HG03558 (cell line): ENCODE measurements at regions not wholly inside any gene's neighbourhood (a gene's known extent, or its start where the extent isn't known, plus 50 kb on each side); places are given as distances from the start of the nearest gene placed in this dataset.
"Not testable (repeated sequence)": the region's sequence is repeated elsewhere in the genome, so short reads cannot be mapped to it uniquely, and the experiment has no call there.

Source experiments
- ATAC-seq: cut with Tn5 transposase; IDR thresholded peaks from one replicate; pipeline ENCODE4 v1.9.1; 2021; ENCODE audit warnings: moderate number of reproducible peaks; ENCODE audit not compliant: unreplicated experiment; ENCODE audit errors: extremely low read depth

DNA sequence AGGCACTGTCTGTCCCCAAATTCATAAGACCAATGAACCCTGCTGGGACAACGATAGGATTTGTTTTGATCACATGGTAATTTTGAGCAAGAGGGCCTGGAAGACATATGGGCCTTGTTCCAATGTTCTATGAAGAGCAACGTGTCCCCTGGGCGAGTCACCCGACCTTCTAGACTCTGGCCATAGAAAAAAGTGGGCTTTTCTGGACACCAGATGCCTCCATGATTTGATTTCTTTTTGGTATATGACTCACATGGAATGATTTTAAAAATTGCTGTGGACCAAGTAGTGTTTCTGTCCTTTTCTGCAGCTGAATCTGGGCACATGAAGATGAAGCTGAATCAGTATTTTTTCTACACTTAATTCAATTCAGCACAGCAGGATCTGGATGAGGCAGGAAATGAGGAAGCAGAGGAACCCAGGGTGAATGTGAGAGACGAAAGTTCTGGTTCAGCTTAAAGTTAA lies 104.9 kb downstream of the CDC42EP3 start:
- ATAC-seq: no peak

DNA sequence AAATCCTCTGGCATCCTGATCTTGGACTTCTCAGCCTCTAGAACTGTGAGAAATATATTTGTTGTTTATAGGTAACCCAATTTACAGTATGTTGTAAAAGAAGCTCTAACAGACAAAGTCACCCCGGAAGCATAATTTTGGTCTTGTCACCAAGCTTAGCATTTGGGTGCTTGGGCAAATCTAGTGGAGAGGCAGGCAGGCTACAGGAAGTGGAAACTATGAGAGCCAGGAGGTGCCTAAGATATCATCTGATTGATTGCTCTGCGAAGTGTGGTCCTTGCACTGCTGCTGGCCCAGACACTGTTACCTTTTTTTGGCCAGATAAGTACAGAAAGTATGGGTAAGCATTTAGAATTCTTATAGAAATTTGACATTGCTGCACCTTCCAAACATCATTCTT lies 102.9 kb downstream of the CDC42EP3 start:
- no peak for ATAC-seq

DNA sequence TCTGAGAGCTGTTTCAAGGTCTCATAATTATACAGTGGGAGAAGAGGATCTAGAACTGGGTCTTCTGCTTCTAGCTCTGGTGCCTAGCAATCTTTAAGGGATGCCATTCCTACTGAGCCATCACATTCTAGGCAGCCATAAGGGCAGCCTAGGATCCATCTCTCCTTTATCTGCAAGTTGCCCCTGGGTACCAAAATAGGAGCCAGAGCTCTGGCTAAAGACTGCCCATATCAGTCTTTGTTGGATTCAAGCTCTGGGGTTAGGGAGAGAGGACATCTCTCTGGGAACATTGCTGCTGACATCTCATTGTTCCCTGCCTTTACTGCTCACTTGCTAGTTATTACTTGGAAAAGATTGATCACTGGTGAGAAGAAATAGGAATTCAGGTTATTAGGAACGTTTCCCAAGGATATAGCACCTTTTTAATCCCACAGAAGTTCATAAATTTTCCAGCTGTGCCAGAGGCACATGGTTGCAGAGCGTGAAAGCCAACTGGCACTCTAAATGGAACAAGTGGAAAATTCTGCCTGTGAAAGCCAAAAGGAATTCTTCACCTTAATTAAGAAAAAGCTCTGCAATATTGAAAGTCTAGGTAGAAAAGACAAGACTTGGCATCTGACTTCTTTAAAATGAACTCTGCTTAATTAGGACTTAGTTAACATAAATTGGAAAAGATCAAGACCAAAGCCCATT lies 102.2 kb downstream of the CDC42EP3 start:
- no peak for ATAC-seq

DNA sequence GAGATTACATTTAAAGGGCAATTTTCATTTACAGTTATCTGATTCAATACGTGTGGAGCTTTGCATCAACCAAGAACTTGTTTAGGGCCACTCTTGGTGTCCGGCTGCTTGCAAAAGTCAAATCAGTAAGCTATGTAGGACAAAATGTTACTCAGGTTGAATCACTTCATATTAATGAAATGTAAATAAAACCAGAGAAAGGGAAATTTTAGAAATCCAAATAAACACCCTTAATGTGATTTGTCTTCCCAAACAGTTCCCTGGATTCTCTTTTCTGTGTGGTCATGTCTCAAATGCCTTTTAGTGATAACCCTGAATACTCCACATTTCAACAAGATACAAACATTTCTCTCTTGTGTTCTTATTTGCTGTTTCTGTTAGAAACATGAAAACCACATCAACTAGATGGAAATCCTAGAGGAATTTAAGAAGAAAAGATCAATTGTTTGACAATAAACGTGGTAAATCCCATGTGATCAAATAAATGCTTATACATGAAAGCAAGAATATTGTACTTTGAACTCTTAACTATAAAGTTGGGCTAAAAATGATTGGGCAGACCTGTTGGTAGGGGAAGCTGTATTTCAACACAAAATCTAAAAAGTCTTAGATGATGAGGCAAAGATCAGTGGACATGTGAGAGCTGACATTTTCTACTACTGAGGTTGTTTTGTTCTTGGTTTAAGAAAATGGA lies 101.3 kb downstream of the CDC42EP3 start:
- no peak for ATAC-seq

DNA sequence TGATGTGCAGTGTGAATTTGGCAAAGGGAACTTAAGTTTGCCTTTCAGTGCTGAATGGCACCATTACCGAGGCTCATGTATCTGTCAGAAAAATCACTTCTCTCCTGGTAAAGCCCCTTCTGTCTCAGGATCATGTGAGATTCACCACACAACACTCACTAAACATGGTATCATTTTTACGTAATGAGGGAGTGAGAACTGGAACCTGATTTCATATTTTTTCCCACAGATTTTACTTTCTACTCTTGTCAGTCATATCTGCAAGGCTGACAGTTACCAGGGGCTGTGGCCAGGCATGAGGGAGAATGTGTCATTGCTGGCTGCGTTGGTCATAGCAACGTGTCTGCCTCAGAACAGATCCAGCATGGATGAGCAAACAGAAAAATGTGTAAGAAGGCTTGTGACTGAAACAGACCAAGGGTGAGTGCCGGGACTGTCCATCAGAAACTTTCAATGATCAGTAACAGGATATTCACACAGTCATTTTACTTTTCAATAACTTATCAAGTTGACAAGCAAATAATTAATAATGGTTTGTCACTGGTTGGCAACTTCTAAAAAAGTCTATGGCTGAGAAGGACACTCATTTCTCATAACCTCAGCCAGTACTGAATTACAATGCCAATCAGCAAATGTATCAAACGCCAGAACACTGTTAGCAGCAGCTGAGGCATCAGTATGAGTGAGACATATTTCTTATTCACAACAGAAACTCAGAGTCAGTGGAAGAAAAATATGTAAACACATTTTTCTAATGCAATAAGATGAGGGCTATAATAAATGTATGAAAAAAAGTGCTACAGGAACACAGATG lies 100.5 kb downstream of the CDC42EP3 start:
- peak; percentile 78 for ATAC-seq

DNA sequence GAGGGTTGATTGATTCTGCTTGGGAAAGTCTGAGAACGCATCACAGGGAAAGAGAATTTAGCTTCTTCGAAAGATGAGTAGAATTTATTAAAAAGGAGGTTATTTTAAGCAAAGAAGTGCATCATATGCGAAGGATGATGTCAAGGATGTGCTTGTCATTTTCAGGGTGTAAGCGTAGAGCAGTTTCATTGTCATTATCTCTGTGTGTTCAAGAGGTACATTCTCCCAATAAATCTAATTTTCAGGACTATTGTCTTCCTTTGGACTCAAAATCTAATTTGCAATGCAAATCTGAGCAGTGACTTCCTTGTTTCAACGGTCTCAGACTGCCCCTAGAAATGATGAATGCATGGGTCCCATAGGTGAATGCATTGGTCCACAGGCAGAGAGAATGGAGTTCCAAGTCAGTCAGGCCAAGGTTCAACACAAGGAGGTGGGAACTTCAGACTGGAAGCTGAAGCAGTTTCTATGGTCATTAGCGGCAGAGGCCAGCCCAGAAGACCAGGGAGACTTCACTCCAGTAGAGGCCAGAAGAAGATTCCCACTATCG lies 99.8 kb downstream of the CDC42EP3 start:
- ATAC-seq: no peak

DNA sequence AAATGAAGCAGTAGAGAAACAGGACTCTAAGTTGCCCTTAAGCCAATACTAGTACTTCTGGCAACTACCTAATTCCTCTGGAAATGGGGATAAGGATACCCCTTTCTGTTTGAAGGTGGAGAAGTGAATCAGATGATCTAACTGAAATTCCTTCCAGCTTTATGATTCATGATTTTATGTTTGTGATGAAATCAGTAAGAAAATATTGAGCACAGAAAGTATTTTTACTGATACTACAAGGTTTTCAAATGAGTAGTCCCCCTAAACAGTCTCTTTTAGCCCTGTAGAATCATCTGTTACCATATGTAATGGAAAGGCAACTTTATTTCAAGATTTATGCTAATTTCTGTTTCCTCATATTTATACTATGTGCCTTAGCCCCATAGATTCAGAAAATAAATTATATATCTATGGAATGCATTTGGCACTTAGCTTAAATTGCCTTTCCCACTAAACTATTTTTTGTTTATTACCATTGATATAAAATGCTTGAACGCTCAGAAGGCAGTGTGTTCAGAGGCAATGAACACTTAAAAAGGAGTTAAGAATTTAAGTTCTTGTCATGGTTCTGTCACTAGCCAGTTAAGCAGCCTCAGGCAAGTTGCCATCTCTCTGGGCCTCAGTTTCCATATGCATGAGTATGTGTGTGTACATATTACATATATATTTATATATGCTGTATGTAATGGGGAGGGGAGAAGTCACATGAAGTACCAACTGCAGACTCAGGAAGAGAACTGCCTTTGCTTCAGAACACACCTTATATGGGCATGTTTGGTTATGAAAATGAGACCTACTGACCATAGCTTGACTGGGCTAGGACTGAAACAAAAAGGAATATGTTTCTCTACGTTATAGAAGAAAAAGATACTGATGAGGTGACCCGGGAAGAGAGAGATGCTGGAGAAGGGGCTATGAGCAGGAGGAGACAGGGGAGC lies 97.7 kb downstream of the CDC42EP3 start:
- ATAC-seq: peak; percentile 34

DNA sequence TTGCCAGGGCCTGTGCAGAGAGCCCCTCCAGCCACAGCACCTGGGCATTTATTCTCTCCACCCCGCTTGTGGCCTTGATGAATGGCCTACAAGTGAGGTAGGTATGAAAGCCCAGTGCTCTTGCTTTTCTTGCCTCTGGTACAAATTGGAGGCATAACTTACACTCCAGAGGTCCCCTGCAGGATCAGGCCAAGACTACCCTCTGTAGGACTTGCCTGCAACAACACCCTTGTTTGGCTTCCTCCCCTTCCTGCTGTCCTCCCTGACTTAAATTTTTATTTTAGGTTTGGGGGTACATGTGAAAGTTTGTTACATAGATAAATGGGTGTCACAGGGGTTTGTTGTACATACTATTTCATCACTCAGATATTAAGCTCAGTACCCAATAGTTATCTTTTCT lies 95.7 kb downstream of the CDC42EP3 start:
- ATAC-seq: no peak

DNA sequence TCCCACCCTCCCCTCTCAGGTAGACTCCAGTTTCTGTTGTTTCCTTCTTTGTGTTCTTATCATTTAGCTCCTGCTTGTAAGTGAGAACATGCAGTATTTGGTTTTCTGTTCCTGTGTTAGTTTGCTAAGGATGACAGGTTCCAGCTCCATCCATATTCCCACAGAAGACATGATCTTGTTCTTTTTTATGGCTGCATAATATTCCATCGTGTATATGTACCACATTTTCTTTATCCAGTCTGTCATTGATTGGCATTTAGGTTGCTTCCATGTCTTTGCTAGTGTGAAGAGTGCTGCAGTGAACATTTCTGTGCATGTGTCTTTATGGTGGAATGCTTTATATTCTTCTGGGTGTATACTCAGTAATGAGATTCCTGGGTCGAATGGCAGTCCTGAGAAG lies 95.2 kb downstream of the CDC42EP3 start:
- ATAC-seq: not testable (repeated sequence)

DNA sequence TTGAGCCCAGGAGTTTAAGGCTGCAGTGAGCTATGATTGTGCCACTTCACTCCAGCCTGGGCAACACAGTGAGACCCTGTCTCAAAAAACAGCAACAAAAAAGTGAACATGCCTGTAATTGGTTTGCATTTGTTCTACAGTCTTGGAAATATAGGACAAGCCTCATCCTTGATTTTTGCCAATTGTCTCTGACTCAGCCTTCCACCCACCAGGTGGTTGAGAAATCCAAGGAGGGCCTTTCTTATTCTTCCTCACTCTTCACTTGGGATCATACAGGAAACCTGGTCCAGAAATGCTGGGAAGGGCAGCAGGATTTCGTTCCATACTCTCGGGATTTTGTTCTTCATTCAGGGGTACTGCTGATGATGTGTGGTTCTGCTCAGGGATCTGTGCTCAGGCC lies 94.6 kb downstream of the CDC42EP3 start:
- no peak for ATAC-seq

DNA sequence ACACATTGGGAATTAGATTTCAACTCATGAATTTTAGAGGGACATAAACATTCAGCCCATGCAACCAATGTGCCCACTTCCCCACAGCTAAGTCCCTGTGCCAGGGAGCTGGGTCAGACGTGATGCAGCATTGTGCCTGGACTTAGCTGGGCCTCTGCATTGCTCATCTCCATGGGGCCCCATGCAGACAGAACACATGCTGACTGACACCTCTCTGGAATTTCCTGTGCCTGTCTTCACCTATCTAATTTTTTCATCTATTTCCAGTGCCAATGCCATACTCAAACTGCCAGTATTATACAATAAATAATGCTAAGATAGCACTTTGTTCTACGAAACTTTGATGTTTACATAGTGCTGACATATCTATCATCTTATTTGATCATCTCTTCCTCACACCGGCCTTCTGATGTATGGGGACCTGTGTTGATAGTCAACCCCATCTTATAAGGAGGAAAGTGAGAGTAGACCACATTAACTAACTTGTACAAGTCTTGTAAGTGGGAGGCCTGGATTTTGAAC lies 92.2 kb downstream of the CDC42EP3 start:
- ATAC-seq: no peak

DNA sequence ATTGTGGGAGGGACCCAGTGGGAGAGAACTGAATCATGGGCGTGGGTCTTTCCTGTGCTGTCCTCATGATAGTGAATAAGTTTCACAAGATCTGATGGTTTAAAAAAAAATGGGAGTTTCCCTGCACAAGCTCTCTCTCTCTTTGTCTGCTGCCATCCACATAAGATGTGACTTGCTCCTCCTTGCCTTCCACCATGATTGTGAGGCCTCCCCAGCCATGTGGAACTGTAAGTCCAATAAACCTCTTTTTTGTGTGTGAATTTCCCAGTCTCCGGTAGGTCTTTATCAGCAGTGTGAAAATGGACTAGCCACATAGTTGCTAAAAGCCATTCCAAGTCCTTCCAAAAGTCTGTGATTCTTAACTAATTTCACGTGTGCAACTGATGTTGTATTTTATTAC lies 91.5 kb downstream of the CDC42EP3 start:
- not testable (repeated sequence) for ATAC-seq

DNA sequence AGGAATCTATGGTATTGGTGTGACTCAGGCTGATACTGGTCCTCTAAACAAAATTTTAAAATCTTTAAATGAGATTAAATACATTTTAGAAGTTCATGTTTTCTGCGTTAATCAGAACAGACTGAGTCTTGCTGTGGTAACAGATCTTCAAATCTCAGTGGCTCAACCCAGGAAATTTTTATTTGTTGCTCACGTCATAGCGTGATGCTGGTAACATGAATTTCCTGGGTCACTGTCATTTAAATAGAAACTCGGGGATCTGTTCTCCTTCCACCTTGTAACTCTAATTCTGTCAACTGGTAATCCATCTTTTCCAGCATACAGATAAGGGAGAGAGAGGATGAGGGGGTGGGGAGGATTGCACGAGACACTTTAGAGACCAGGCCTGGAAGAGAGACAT lies 90.0 kb downstream of the CDC42EP3 start:
- ATAC-seq: no peak

DNA sequence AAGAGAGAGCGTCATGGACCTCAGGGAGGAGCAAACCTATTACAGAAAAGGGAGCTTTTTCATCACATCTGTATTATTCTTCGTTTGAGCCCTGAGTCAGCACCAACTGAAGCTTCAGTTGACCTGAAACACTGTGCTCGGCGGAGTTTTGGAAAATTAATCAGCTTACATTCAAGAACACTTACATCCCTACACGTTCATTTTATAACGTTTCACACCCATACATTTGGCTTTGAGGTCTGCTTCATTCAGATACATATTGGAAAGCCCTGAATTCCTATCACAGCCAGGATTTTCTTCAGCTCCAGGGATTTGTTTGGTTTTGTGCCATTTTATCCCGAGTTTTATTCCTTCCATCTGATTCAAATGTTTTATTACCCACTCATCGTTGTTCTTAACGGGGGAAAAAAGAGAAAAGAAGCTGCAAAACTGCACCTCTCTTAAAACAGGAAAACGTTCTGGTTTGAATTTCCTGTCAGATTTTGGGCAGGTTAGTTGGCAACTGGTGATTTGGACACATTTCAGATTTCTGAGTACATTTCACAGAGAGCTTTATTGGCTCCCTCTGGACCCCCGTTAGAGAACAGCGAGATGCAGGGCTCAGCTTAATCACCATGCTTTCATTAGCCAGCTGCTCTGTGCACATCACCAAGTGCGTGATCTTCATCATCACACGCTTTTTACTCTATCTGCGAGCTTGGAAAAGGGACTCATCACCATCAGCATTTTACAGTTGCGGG lies 88.8 kb downstream of the CDC42EP3 start:
- ATAC-seq: no peak

DNA sequence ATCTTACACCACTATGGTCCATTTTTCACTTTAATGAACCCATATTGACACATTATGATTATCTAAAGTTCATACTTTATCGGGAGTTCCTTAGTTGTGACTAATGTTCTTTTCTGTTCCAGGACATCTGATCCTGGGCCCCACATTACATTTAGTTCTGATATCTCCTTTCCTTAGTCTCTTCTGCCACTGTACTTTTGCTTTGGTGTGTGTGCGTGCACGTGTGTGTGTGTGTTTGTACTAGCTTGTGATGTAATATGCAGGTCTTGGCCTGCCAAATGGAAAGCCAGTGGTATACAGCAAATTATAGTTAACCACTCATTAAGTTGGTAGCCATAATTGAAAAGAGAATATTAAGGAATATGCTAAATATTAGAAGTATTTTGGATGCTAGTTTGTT lies 88.0 kb downstream of the CDC42EP3 start:
- no peak for ATAC-seq

DNA sequence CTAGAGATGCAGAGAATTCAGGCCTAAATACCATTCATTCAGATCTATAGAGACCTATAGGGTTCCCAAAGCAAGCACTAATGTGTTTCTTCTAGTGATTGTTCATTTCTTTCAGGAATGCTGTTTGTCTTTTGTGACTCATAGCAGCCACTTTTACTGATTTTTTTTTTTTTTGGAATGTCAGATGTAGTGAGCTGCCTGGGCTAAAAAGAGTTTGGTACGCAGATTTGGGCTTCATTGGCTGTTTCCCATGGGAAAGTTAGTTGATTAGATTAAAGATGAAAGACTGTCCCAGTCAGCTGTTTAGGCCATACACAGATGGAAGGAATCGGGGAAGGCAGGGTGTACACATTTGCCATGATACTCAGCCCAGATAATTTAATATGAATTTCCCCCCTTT lies 87.6 kb downstream of the CDC42EP3 start:
- no peak for ATAC-seq

DNA sequence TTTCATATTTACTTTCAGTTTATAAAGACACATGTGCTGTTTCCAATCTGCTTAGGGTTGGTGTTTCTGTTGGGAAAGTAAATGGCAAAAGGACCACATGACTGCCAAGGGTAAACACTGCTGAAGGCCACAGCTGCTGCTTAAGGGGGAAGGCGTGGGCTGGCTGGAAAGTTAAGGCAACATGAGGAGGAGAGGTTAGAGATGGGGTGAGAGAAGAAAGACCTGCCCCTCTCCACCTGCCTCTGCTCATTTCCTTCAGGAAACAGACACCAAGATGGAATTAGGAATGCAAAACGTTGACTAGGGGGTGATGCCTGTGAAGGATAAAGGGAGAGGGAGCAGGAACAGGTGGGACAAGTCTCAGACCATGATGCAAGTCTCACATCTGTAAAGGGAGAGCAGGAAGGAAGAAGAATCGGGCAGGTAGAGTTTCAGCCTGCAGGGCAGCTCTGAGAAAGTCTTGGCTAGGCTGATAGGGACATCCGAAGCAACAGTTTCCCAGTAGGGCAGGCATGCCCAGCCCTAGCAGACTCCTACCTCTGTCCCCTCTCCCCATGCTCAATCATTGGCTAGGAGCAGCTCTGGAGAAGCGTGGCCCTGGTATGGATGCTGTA lies 86.0 kb downstream of the CDC42EP3 start:
- no peak for ATAC-seq

DNA sequence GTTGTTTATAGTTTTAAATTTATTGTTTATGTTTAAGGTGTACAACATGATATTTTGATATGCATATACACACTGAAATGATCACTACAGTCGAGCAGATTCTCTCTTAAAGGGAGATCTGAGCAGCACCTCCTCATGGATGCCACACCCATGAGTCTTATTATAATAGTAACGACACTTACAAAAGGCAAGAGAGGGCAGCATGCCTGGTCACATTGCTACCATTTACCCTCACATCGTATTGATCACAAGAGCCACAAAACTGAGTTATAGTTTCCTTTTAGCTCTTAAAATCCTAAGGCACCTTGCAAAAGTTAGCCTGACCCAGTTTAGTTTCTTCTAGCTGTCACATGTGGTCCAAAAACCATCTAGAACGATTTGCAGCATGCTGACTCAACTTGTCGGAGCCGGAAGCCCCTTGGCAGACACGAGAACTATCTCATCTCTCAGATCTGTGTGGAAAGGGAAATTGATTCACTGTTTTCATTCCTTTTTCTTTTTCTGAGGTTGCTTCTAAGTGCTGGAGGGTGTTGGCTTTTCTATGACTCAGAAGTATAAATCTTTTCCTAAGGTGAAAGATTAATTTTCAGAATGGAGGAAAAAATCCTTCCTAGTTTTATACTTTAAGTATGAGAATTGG lies 85.3 kb downstream of the CDC42EP3 start:
- ATAC-seq: no peak
